ENCODE measurements at regions not wholly inside any gene's neighbourhood (a gene's known extent, or its start where the extent isn't known, plus 50 kb on each side); places are given as distances from the start of the nearest gene placed in this dataset.
"Not testable (repeated sequence)": the region's sequence is repeated elsewhere in the genome, so short reads cannot be mapped to it uniquely, and the experiment has no call there.

DNA sequence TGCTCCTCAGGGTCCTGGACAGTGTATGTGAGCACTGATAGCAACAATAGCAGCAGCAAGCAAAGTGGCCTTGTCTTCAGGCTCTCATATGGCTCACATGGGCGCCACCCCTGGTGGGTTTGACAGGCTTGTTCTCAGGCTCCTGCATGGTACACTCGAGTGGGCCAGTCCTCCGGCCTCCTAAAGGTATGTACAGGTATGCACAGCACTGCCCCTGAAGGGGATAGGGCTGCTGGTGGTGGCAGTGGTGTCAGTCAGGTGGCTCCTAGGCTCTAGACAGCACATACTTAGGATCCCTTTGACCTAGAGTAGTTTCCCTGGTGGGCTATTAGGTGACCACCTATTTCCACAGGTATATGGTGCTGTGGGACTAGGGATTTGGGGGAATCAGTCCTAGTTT is 79.8 kb downstream of the LGALS9B start:
- not testable (repeated sequence) for H3K36me3 Mint-ChIP-seq, H3K27me3 Mint-ChIP-seq, H3K9me3 Mint-ChIP-seq, H3K4me1 Mint-ChIP-seq, H3K27ac Mint-ChIP-seq, ATAC-seq, H3K4me3 Mint-ChIP-seq

GRCh38 chr17:20381358-20382300 is 85.7 kb downstream of the LGALS9B start:
- not testable (repeated sequence) for H3K36me3 Mint-ChIP-seq, H3K9me3 Mint-ChIP-seq, H3K27me3 Mint-ChIP-seq
- peak; percentile 94 for ATAC-seq
- H3K27ac Mint-ChIP-seq = peak overlapping the region; percentile 58
- peak overlapping the region; percentile 76 for H3K4me3 Mint-ChIP-seq
- H3K4me1 Mint-ChIP-seq = peaks cover 11% of the 10 kb centered on the region

DNA sequence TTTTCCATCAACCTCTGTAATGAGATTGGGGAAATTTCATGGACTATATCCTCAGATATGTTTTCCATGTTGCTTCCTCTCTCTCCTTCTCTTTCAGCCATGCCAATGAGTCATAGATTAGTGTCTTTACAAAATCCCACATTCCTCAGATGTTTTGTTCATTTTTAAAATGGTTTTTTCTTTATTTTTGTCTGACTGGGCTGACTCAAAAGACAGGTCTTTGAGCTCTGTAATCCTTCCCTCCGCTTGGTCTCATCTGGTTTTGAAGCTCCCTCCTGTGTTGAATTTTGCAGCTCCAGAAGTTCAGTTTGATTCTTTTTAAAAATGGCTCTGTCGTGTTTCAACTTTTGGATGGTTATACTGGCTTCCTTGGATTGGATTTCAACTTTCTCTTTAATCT is 86.7 kb downstream of the LGALS9B start:
- peaks cover 11% of the 10 kb centered on the region for H3K4me1 Mint-ChIP-seq
- not testable (repeated sequence) for H3K9me3 Mint-ChIP-seq, H3K27ac Mint-ChIP-seq, H3K4me3 Mint-ChIP-seq, H3K36me3 Mint-ChIP-seq, ATAC-seq
- peaks cover 10% of the 10 kb centered on the region for H3K27me3 Mint-ChIP-seq

DNA sequence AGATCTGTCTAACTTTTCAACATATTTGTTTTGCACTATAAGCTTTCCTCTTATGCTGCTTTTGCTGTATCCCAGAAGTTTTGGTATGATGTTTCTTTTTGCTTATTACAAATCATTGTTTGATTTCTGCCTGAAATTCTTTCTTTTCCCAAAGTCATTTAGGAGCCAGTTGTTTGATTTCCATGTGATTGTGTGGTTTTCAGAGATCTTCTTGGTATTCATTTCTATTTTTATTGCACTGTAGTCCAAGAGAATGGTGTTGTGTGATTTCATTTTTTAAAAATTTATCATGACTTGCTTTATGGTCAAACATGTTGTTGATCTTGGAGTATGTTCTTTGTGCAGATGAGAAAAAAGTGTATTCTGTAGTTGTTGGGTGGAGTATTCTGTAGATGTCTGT is 88.1 kb downstream of the LGALS9B start:
- peaks cover 13% of the 10 kb centered on the region for H3K27me3 Mint-ChIP-seq
- not testable (repeated sequence) for H3K9me3 Mint-ChIP-seq, H3K4me3 Mint-ChIP-seq, ATAC-seq, H3K36me3 Mint-ChIP-seq, H3K27ac Mint-ChIP-seq
- peaks cover 11% of the 10 kb centered on the region for H3K4me1 Mint-ChIP-seq

- Mint-ChIP-seq H3K27me3 (peaks cover 19% of the 10 kb centered on the region), H3K4me1 (peaks cover 10% of the 10 kb centered on the region)
- not testable (repeated sequence) for H3K27ac Mint-ChIP-seq, H3K36me3 Mint-ChIP-seq, H3K4me3 Mint-ChIP-seq, ATAC-seq, H3K9me3 Mint-ChIP-seq
Measured at GRCh38 chr17:20376642-20377041, 90.7 kb downstream of the LGALS9B start.

GRCh38 chr17:20375745-20376144 is 91.6 kb downstream of the LGALS9B start:
- not testable (repeated sequence) for H3K9me3 Mint-ChIP-seq, H3K4me1 Mint-ChIP-seq, H3K4me3 Mint-ChIP-seq, H3K36me3 Mint-ChIP-seq, H3K27ac Mint-ChIP-seq, ATAC-seq
- H3K27me3 Mint-ChIP-seq = peaks cover 19% of the 10 kb centered on the region
